HEK293T (cell line): ENCODE measurements at regions not wholly inside any gene's neighbourhood (a gene's known extent, or its start where the extent isn't known, plus 50 kb on each side); places are given as distances from the start of the nearest gene placed in this dataset.

Experiments used
- ARNT ChIP-seq: fragments of 450-650 bp; IDR thresholded peaks from 2 replicates; pipeline ENCODE4 v1.6.1; 2017; ENCODE audit warnings: mild to moderate bottlenecking
- BHLHE40 ChIP-seq: fragments of 450-650 bp; IDR thresholded peaks from 2 replicates; pipeline ENCODE4 v1.6.1; 2016; ENCODE audit warnings: mild to moderate bottlenecking, moderate library complexity, borderline replicate concordance
- ELF4 ChIP-seq: fragments of 450-650 bp; IDR thresholded peaks from 2 replicates; pipeline ENCODE4 v1.6.1; 2017; ENCODE audit warnings: antibody characterized with exemption
- PKNOX1 ChIP-seq: fragments of 450-650 bp; IDR thresholded peaks from 2 replicates; pipeline ENCODE4 v1.6.1; 2016
- ZNF384 ChIP-seq: fragments of 450-650 bp; IDR thresholded peaks from 2 replicates; pipeline ENCODE4 v1.6.1; 2016

- TF ChIP-seq ELF4 (no peak), ZNF384 (no peak), BHLHE40 (no peak), ARNT (no peak), PKNOX1 (no peak)
Measured at GRCh38 chr6:56378507-56378906, 131.1 kb upstream of the COL21A1 start.
